ENCODE measurements at regions not wholly inside any gene's neighbourhood (a gene's known extent, or its start where the extent isn't known, plus 50 kb on each side); places are given as distances from the start of the nearest gene placed in this dataset.

DNA sequence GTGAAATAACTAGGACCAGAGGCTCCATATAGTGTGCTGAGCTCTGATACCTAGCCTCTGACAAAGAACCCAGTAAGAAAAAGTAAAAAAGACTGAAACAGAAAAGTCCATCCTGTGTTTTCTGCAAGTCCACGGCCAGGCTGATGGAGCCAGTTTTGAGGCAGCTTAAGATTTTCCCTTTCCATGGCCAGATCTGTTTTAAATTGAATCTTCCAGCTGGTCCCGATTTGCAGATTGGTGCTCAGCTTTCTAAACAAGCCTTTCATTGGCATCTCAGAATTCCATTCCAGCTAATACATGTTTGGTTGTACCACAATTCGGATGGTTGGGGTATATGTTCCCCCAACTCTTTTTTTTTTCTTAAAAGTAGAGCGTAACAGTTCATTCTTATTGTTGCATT is 152.0 kb downstream of the DACT1 start:
- no peak for TF ChIP-seq EP300 (IDR thresholded peaks at IDR 0.05)
- no peak for TF ChIP-seq POLR2AphosphoS5 (IDR thresholded peaks at IDR 0.05)
- TF ChIP-seq, protein P1, sequence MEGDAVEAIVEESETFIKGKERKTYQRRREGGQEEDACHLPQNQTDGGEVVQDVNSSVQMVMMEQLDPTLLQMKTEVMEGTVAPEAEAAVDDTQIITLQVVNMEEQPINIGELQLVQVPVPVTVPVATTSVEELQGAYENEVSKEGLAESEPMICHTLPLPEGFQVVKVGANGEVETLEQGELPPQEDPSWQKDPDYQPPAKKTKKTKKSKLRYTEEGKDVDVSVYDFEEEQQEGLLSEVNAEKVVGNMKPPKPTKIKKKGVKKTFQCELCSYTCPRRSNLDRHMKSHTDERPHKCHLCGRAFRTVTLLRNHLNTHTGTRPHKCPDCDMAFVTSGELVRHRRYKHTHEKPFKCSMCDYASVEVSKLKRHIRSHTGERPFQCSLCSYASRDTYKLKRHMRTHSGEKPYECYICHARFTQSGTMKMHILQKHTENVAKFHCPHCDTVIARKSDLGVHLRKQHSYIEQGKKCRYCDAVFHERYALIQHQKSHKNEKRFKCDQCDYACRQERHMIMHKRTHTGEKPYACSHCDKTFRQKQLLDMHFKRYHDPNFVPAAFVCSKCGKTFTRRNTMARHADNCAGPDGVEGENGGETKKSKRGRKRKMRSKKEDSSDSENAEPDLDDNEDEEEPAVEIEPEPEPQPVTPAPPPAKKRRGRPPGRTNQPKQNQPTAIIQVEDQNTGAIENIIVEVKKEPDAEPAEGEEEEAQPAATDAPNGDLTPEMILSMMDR (IDR thresholded peaks at IDR 0.05): no peak
